GM12872 (cell line): ENCODE measurements at regions not wholly inside any gene's neighbourhood (a gene's known extent, or its start where the extent isn't known, plus 50 kb on each side); places are given as distances from the start of the nearest gene placed in this dataset.

Experiments used
- CTCF ChIP-seq: IDR thresholded peaks from 3 replicates; pipeline ENCODE4 v1.5.1; 2011; ENCODE audit warnings: low read depth, mild to moderate bottlenecking, low read length, moderate library complexity; ENCODE audit not compliant: insufficient read depth

- no peak for TF ChIP-seq CTCF
These were observed 936.2 kb upstream of the CHORDC1 start for GRCh38 chr11:91158891-91159537.

GRCh38 chr11:91158297-91158696, 935.4 kb upstream of the CHORDC1 start:
- no peak for TF ChIP-seq CTCF

GRCh38 chr11:91156041-91156440, 933.2 kb upstream of the CHORDC1 start:
- no peak for TF ChIP-seq CTCF

GRCh38 chr11:91147885-91148284, 925.0 kb upstream of the CHORDC1 start:
- no peak for TF ChIP-seq CTCF

- no peak for TF ChIP-seq CTCF
These were observed 918.8 kb upstream of the CHORDC1 start for GRCh38 chr11:91141655-91142054.

- no peak for TF ChIP-seq CTCF
These were observed 913.8 kb upstream of the CHORDC1 start for GRCh38 chr11:91136631-91137030.

- no peak for TF ChIP-seq CTCF
These were observed 910.5 kb upstream of the CHORDC1 start for GRCh38 chr11:91133361-91133760.
